K562 (cell line): ENCODE measurements at regions not wholly inside any gene's neighbourhood (a gene's known extent, or its start where the extent isn't known, plus 50 kb on each side); places are given as distances from the start of the nearest gene placed in this dataset.

Experiments used
- CHD4 ChIP-seq: fragments of 200-600 bp; sonication (generic); IDR thresholded peaks from 3 replicates; pipeline ENCODE4 v1.6.1; 2012; ENCODE audit warnings: low read depth, mild to moderate bottlenecking, mixed read lengths, low read length, inconsistent platforms; ENCODE audit not compliant: insufficient read depth, insufficient replicate concordance, poor library complexity, severe bottlenecking
- CSDE1 ChIP-seq, 2 experiments: fragments of 450-650 bp; IDR thresholded peaks; 2 replicates each; pipeline ENCODE4 v1.6.1; 2016; ENCODE audit warnings: mild to moderate bottlenecking in 1 of 2
- DPF2 ChIP-seq: fragments of 450-650 bp; IDR thresholded peaks from 2 replicates; pipeline ENCODE4 v1.6.1; 2016
- ELF4 ChIP-seq: fragments of 450-650 bp; formaldehyde crosslinking; IDR thresholded peaks from 2 replicates; pipeline ENCODE4 v1.4.0; 2022; ENCODE audit warnings: missing genetic modification characterization
- ELK1 ChIP-seq: sonication (generic); formaldehyde crosslinking; IDR thresholded peaks from 2 replicates; pipeline ENCODE4 v1.8.1; 2022; ENCODE audit warnings: missing genetic modification reagents
- FOSL1 ChIP-seq: fragments of 200-800 bp; sonication (Bioruptor generic); conservative IDR thresholded peaks from 2 replicates; pipeline ENCODE4 v1.6.1; 2016; ENCODE audit warnings: missing genetic modification characterization, missing compliant biosample characterization
- HMG20B ChIP-seq: fragments of 250-450 bp; sonication (Bioruptor Pico); IDR thresholded peaks from 2 replicates; pipeline ENCODE4 v1.5.0; 2021; ENCODE audit warnings: mild to moderate bottlenecking
- IRF9 ChIP-seq: fragments of 450-650 bp; IDR thresholded peaks from 2 replicates; pipeline ENCODE4 v1.6.1; 2016; ENCODE audit warnings: missing biosample characterization, missing genetic modification characterization
- KDM1A ChIP-seq, 2 experiments: fragments of 450-650 bp; IDR thresholded peaks; 2 replicates each; pipeline ENCODE4 v1.6.1; 2016; ENCODE audit warnings: mild to moderate bottlenecking in 2 of 2
- KHSRP ChIP-seq: fragments of 450-650 bp; IDR thresholded peaks from 2 replicates; pipeline ENCODE4 v1.6.1; 2017
- MAX ChIP-seq: sonication (generic); formaldehyde crosslinking; IDR thresholded peaks from 2 replicates; pipeline ENCODE4 v1.9.0; 2022; ENCODE audit warnings: mild to moderate bottlenecking, missing genetic modification reagents
- MEF2D ChIP-seq: conservative IDR thresholded peaks from 2 replicates; pipeline ENCODE4 v1.6.1; 2016; ENCODE audit warnings: low read depth, missing genetic modification characterization, missing compliant biosample characterization
- MLLT1 ChIP-seq, 2 experiments: fragments of 450-650 bp; IDR thresholded peaks; 2 replicates each; pipeline ENCODE4 v1.6.1; 2016
- MTA2 ChIP-seq: fragments of 450-650 bp; IDR thresholded peaks from 2 replicates; pipeline ENCODE4 v1.6.1; 2016; ENCODE audit warnings: low read depth
- NR3C1 ChIP-seq: sonication (generic); formaldehyde crosslinking; IDR thresholded peaks from 2 replicates; pipeline ENCODE4 v1.8.1; 2022; ENCODE audit warnings: missing genetic modification reagents
- ZNF592 ChIP-seq: fragments of 450-650 bp; IDR thresholded peaks from 2 replicates; pipeline ENCODE4 v1.6.1; 2017; ENCODE audit warnings: antibody characterized with exemption, mild to moderate bottlenecking
- ZNF696 ChIP-seq: fragments of 250-450 bp; sonication (Bioruptor Pico); conservative IDR thresholded peaks from 2 replicates; pipeline ENCODE4 v1.4.0; 2020; ENCODE audit warnings: mild to moderate bottlenecking, moderate library complexity

GRCh38 chr7:106482091-106482490 lies 178.9 kb downstream of the CCDC71L start (continued):
- TF ChIP-seq MEF2D (tag) (peak; percentile 63), ZNF592 (peak; percentile 87), ELK1 (CRISPR knock-in tag) (no peak), MLLT1 (IDR thresholded peaks at IDR 0.05) (peak; percentile 43 to 56; a peak in 2 of 4 replicates), FOSL1 (0 out of 2 replicates have a peak, but pooled peaks have one; percentile 15), CHD4 (peak; percentile 38), DPF2 (peak; percentile 88), ZNF696 (CRISPR knock-in tag) (no peak), KDM1A (IDR thresholded peaks at IDR 0.05) (peak; percentile 15 to 64; a peak in 2 of 4 replicates), KHSRP (no peak), MAX (CRISPR knock-in tag) (no peak), MTA2 (peak; percentile 58), IRF9 (tag) (peak; percentile 78), CSDE1 (IDR thresholded peaks at IDR 0.05) (no peak), HMG20B (CRISPR knock-in tag) (no peak), NR3C1 (CRISPR knock-in tag) (no peak), ELF4 (CRISPR knock-in tag) (0 out of 2 replicates have a peak, but pooled peaks have one; percentile 73)
